Common myeloid progenitor, CD34-positive (primary cell): ENCODE measurements at regions not wholly inside any gene's neighbourhood (a gene's known extent, or its start where the extent isn't known, plus 50 kb on each side); places are given as distances from the start of the nearest gene placed in this dataset.
"Not testable (repeated sequence)": the region's sequence is repeated elsewhere in the genome, so short reads cannot be mapped to it uniquely, and the experiment has no call there.

Experiments used
- CTCF ChIA-PET: fragments of 350-600 bp; sonication (Branson Sonifier 250); formaldehyde crosslinking; loops from one replicate; lab custom pipeline; 2021; ENCODE audit warnings: antibody characterized with exemption; lab: Charles Lee
- POLR2A ChIA-PET: fragments of 350-600 bp; sonication (Branson Sonifier 250); formaldehyde crosslinking; loops from one replicate; lab custom pipeline; 2021; ENCODE audit warnings: antibody characterized with exemption; lab: Charles Lee
- DNase-seq, 3 donors: peaks; one replicate each; pipeline versions ENCODE4 v3.0.0 to v3.0.0-alpha.2; 2013
- H3K27ac ChIP-seq, 2 experiments: 1 replicate in 1 of 2; 2 replicates in 1 of 2; pipeline ENCODE4 v1.7.0; 2013; ENCODE audit warnings: inconsistent platforms in 2 of 2, low read length in 2 of 2, mild to moderate bottlenecking in 2 of 2, low read depth in 1 of 2, moderate library complexity in 1 of 2; ENCODE audit not compliant: severe bottlenecking in 2 of 2, insufficient read depth in 1 of 2, poor library complexity in 1 of 2
- H3K27me3 ChIP-seq, 5 experiments: replicated peaks in 2 of 5; 1 replicate in 3 of 5; 2 replicates in 2 of 5; pipeline versions ENCODE4 v1.6.1 to v1.7.0; 2013; ENCODE audit warnings: low read length in 4 of 5, mild to moderate bottlenecking in 2 of 5, moderate library complexity in 2 of 5, inconsistent platforms in 1 of 5; ENCODE audit not compliant: insufficient read depth in 5 of 5, control insufficient read depth in 4 of 5
- H3K36me3 ChIP-seq, 4 experiments: 1 replicate in 2 of 4; 2 replicates in 2 of 4; pipeline versions ENCODE4 v1.6.1 to v1.7.0; 2013; ENCODE audit warnings: low read length in 3 of 4, control low read depth in 1 of 4, mild to moderate bottlenecking in 1 of 4; ENCODE audit not compliant: control insufficient read depth in 4 of 4, insufficient read depth in 4 of 4
- H3K4me1 ChIP-seq, 4 experiments: 1 replicate in 3 of 4; 2 replicates in 1 of 4; pipeline versions ENCODE4 v1.6.1 to v1.7.1; 2013; ENCODE audit warnings: low read length in 3 of 4, mild to moderate bottlenecking in 3 of 4, control low read depth in 1 of 4, inconsistent platforms in 1 of 4, moderate library complexity in 1 of 4; ENCODE audit not compliant: control insufficient read depth in 4 of 4, insufficient read depth in 4 of 4; ENCODE audit errors: control extremely low read depth in 1 of 4
- H3K4me3 ChIP-seq, 7 experiments: 1 replicate in 4 of 7; 2 replicates in 3 of 7; pipeline versions ENCODE4 v1.5.1 to v1.7.0; 2013; ENCODE audit warnings: mild to moderate bottlenecking in 7 of 7, low read length in 6 of 7, moderate library complexity in 6 of 7, inconsistent platforms in 2 of 7, low read depth in 2 of 7, control low read depth in 1 of 7; ENCODE audit not compliant: insufficient read depth in 4 of 7, control insufficient read depth in 1 of 7; ENCODE audit errors: extremely low read depth in 1 of 7
- H3K9me3 ChIP-seq, 5 experiments: 1 replicate in 4 of 5; 2 replicates in 1 of 5; pipeline versions ENCODE4 v1.6.1 to v1.7.1; 2013; ENCODE audit warnings: low read length in 4 of 5, mild to moderate bottlenecking in 2 of 5, inconsistent platforms in 1 of 5, low read depth in 1 of 5, moderate library complexity in 1 of 5; ENCODE audit not compliant: control insufficient read depth in 4 of 5, insufficient read depth in 2 of 5; ENCODE audit errors: control extremely low read depth in 1 of 5
- WGBS: methylation state at CpG from one replicate; pipeline ENCODE4 v1.1.5; 2013; ENCODE audit not compliant: insufficient coverage; 5-methylcytosine and 5-hydroxymethylcytosine counted together

GRCh38 chr6:87753131-87753685, 51.2 kb upstream of the AKIRIN2 start:
- no peaks in the 10 kb centered on the region for H3K27me3 ChIP-seq
- DNase-seq = no peak
- H3K36me3 ChIP-seq = no peaks in the 10 kb centered on the region
- CTCF ChIA-PET = no interaction called here
- H3K4me1 ChIP-seq = peaks cover 8 to 21% (median 15%) of the 10 kb centered on the region in 4 experiments
- WGBS = 60% methylated on average over 1 of the region's 4 CpGs
- no peak overlapping the region for H3K4me3 ChIP-seq
- H3K27ac ChIP-seq = no peak overlapping the region
- POLR2A ChIA-PET = no interaction called here
- H3K9me3 ChIP-seq = peaks cover 0 to 5% (median 0%) of the 10 kb centered on the region in 5 experiments

- H3K27ac ChIP-seq, H3K36me3 ChIP-seq, CTCF ChIA-PET, H3K27me3 ChIP-seq, DNase-seq, H3K9me3 ChIP-seq, POLR2A ChIA-PET, H3K4me3 ChIP-seq: not testable (repeated sequence)
- WGBS = 100% methylated on average over 10 of the region's 11 CpGs
- peaks cover 8 to 21% (median 14%) of the 10 kb centered on the region in 4 experiments for H3K4me1 ChIP-seq
Measured at GRCh38 chr6:87752503-87752902, 50.5 kb upstream of the AKIRIN2 start.
